ENCODE measurements at regions not wholly inside any gene's neighbourhood (a gene's known extent, or its start where the extent isn't known, plus 50 kb on each side); places are given as distances from the start of the nearest gene placed in this dataset.

GRCh38 chr13:65293530-65294198 lies 1936.5 kb downstream of the PCDH9 start:
- no peak for TF ChIP-seq CTCF (IDR thresholded peaks at IDR 0.05)

DNA sequence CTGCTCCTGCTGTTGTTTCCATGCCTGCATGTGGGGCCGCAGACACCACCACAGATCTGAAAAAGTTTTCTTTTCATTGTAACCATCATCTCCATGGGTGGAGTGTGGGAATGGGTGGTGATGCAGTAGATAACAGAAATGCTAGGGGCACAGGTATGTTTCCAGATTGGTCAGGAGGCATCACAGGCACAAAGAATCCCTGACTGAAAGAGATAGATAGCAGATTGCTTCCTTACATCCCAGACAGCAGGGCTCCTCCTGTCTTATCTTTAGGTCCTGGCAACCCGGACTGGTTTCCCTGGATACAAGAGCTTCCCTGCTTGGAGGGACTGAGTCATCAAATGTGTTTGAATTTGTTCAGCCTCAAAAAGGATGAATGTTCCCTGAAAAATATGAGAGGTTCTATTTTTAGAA lies 1937.6 kb downstream of the PCDH9 start:
- TF ChIP-seq CTCF (IDR thresholded peaks at IDR 0.05) = no peak

- TF ChIP-seq CTCF (IDR thresholded peaks at IDR 0.05) = no peak
These were observed 1942.7 kb downstream of the PCDH9 start for GRCh38 chr13:65287405-65287804.

DNA sequence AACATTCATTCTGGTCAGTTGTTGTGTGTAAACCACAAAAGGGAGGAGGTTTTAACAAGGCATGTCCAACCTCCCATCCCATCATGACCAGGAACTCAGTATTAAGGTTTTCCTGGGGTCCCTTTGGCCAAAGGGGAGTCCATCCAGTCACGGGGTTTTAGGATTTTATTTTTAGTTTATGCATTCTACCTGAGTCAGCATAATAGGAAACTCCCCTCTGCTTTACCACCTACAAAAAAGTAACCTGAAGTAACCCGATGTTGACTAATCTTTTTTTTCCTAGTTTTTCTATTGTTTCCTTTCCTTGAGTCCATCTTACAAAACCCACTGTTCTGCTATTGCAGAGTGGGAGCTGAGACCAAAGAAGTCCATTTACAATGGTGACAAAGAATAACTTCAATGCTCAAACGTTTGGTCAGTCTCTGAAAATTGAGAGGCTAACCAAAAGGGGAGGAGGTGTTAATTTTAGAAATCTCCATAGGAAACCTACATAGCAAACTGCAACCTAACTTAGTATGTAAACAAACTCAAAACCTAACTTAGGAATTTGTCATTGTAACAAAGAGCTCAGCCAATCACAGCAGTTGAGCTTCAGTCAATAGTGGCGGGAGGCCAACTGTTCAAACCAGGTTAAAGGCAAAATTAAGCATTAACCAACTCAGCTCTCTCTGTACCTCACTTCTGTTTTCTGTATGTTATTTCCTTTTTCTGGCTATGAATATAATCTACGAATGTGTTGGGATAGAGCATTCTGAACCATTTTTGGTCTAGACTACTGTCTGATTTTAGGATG lies 1954.1 kb downstream of the PCDH9 start:
- TF ChIP-seq CTCF (IDR thresholded peaks at IDR 0.05) = no peak

DNA sequence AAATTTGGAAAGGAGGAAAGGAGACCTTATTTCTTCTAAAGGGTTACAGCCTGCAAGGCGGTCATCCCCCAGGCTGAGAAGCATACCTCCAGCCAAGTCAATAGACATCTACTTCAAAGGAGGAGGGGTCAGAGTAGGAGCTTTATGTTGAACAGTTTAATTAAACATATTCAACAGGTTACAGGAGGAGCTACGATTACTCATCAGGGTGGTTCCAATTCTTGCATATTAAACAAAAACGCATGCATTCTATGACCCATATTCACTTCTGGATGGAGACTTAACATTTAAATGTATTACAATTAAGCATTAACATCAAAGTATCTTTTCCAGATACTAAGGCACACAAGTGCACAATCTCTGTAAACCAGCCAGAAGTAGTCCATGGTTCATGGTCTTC lies 1955.0 kb downstream of the PCDH9 start:
- TF ChIP-seq CTCF (IDR thresholded peaks at IDR 0.05) = no peak

- no peak for TF ChIP-seq CTCF (IDR thresholded peaks at IDR 0.05)
These were observed 1962.1 kb downstream of the PCDH9 start for GRCh38 chr13:65268009-65268408.

DNA sequence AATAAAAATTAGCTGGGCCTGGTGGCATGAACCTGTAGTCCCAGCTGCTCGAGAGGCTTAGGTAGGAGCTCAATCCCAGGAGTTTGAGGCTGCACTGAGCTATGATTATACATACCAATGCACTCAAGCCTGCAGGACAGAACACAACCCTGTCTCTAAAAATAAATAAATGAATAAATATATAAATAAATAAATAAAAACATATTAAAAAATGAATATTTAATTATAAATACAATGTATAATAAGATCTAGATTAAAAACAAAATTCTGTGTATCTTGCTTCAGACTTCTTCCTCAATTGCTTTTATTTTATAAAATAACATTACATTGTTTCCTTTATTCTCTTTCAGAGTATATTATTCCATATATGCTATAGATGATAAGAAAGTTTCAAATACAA lies 1964.1 kb downstream of the PCDH9 start:
- TF ChIP-seq CTCF (IDR thresholded peaks at IDR 0.05) = no peak

Measured in LNCAP (cell line).